ENCODE measurements at regions not wholly inside any gene's neighbourhood (a gene's known extent, or its start where the extent isn't known, plus 50 kb on each side); places are given as distances from the start of the nearest gene placed in this dataset.
"Not testable (repeated sequence)": the region's sequence is repeated elsewhere in the genome, so short reads cannot be mapped to it uniquely, and the experiment has no call there.

DNA sequence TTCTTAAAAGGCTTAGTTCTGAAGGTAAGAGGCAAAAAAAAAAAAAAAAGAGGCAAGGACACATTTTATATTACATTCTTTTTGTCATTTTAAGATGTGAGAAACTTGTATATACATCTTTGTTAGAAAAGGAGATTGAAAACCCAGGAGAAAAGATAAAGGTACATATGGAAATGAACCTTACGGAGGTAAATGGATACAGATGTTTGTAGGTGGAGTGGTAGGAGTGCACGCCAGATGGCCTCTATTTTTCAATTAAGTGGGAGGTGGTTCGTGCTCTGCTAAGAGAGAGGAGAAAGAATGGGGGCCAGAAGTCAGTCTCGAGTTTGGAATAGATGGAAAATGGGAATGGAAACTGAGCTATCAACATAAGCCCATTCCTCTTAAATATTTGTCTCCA, 622.5 kb upstream of the GHITM start:
- DNase-seq (ENCODE audit: low read depth in 2 of 2): no peak

DNA sequence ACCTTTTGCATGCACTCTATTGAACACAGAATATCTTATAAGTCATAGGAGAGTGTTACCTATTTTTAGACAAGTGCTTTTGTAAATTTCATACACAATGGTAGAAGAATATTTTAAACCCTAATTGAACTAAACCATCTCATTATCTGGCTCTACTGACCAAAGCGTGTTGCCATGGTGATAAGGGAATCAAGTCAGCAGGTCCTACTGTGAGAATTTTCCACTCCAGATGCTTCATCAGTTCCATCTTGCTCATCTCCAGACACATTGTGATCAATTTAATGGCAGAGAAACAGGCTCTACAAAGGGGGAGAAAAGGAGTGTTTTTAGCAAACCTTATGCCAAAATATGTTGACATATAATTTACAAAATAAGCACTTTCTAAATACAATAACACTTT, 621.9 kb upstream of the GHITM start:
- no peak for DNase-seq (ENCODE audit: low read depth in 2 of 2)

DNA sequence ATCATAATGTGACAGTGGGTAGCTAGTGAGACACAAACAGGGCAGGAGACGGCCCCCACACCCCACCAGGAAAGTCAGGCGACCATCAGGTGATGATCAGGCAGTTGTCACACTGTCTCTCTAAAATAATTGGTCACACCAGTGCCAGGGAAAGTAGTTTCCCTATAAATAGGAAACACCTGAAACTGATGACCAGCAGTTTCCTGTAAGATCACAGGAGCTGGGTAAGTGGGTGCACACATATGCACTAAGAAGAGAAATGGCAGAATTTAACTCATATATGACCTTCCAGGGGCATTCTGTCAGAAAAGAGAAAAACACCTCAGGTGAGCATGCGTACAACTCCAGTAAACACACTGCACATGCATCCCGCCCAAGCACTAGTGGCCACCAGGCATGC, 620.5 kb upstream of the GHITM start:
- no peak for DNase-seq (ENCODE audit: low read depth in 2 of 2)

DNA sequence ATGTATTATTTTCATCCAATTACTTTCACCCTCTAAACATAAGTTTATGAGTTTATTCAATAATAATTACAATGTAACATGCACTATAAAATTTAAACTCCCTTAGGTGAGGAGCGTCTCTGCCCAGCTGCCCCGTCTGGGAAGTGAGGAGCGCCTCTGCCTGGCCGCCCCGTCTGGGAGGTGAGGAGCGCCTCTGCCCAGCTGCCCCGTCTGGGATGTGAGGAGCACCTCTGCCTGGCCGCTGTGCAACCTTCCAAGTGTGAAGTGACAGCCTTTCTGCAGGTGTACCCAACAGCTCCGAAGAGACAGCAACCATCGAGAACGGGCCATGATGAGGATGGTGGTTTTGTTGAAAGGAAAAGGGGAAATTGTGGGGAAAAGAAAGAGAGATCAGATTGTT, 618.9 kb upstream of the GHITM start:
- DNase-seq (ENCODE audit: low read depth in 2 of 2): not testable (repeated sequence)

DNA sequence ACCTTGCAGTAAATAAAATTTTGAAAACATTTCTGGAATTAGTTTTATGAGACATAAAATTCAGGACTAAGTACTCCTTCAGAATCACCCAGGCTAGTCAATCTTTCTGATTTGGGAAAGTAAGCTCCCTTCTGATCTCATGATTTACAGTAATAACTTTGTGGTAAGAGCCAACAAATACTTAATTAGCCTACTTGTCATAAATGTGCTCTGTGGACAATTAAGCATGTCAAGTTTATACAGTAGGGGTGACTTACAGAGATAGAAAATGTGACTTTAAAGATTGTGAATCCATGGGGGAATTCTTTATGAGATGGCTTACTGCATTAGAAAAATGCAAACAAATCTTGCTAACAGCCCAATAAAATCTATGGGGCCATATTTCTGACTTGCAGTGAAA, 616.9 kb upstream of the GHITM start:
- no peak for DNase-seq (ENCODE audit: low read depth in 2 of 2)

DNA sequence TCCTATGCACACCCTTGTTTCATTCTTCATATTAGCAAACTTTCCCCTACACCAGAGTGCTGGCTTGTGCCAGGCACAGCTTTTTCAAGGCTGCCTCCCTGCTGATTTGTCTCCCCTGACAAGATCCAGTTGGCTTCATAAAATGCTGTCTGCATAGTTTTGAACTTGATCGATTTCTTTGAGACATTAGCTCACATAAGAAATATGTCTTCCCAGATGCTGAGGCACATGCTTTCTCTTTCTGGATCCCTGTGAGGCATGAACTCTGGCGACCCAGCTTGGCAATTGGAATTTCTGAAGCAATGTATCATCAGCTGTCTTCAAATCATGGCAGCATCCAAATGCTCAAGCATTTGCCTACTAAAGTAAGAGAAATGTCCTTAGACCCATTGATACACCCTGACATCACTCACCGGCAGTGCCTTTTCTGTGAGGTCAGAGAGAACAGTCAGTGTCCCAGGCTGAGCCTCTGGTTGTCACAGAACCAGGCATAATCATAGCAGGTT, 616.4 kb upstream of the GHITM start:
- DNase-seq (ENCODE audit: low read depth in 2 of 2): no peak

DNA sequence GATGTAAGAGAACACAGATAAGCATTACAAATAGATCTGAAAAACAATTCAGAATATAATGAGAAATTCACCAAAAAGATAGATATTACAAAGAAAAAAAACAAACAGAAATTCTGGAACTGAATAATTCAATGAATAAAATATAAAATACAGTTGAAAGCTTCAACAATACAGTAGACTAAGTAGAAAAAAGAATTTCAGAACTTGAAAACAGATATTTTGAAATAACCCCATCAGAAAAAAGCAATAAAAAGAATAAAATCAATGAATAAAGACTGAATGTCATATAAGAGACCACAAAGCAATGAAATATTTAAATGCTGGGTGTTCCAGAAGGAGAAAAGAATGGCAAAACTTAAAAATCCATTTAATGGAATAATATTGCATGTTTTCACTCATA, 611.4 kb upstream of the GHITM start:
- no peak for DNase-seq (ENCODE audit: low read depth in 2 of 2)

DNA sequence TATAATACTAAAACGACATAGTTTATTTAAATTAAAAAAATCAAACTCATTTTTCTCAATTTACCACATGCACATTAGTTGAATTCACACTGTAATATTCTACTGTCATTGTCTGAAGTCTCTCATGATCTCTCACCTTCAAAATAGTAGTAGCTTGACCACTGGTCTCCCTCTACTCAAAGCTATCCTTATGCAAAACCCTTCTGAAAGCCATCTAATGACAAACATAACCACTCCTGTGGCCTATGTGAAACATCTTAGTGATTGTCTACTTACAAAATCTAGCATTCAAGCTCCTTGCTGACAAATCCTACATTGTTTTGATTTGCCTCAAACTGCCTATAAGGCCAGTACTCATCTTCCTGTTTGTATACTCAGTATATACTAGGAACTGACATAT, 606.0 kb upstream of the GHITM start:
- no peak for DNase-seq (ENCODE audit: low read depth in 2 of 2)

DNA sequence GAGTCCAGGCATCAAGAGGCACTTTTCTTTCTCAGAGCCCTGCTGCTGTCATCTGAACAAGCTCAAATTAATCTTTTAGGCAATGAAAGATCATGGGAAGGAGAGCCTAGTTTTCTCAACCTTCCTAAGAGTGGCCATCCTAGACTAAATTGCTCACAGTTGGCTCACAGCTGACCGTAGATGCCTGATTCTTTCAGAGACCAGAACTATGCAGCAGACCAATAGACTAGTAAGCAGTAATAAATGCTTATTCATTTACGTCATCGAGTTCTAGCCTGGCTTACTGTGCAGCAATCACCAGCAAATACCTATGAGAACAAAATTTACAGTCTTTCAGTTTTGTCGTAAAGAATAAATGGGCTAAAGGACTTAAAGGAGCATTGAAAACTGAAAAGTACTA, 602.9 kb upstream of the GHITM start:
- DNase-seq (ENCODE audit: low read depth in 2 of 2): no peak

DNA sequence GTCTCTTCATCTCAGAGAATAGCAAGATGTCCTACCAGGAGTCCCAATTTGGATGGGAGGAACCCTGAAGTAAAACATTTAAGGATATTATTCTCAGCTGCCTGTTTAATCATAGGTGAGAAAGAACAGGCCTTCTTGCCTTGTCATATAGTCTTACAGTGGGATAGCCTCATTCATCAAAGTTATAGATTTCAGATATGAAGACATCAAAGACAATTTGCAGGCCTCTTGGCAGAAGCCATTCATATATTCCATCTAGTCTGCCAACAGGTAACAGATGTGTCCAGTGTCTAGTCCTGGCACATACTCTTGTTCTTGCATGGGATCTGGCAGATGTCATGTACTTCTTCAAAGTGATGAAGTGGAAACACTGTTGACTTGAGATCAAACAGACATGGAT, 601.3 kb upstream of the GHITM start:
- DNase-seq (ENCODE audit: low read depth in 2 of 2): no peak

DNA sequence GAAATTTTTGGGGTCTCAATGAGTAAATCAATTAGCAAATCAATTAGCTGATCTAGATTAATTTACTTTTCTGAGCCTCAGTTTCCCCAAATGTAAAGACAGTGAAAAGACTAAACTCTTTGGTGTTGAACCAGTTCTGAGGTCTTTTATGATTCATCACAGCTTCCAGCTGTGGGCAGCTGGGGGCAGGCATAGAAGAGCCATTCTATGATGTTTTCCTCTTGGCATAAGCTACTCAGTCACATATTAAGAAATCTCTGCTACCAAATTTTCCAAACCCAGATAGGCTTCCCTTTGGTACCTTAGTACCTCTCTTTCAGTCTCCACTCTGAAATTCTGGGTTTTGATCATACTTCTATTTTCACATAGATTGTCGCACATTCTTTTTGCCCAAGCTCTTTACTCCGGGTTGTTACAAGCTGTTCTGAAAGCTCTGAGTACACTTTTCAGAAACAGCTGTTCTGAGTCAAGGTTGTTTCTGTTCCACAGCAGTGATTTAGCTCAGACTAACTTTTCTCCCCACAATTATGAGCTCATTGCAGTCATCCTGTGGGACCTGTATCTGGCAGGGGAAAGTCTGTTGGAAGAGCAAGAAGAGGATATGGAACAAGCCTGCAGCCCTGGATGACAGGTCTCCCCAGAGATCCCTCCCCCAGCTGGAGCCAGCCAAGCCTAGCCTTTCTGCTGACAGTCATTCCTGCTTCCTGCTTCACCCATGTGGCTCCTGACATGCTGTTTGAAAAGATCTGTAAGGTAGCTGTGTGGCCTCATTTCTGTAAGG, 599.6 kb upstream of the GHITM start:
- DNase-seq (ENCODE audit: low read depth in 2 of 2): no peak

DNA sequence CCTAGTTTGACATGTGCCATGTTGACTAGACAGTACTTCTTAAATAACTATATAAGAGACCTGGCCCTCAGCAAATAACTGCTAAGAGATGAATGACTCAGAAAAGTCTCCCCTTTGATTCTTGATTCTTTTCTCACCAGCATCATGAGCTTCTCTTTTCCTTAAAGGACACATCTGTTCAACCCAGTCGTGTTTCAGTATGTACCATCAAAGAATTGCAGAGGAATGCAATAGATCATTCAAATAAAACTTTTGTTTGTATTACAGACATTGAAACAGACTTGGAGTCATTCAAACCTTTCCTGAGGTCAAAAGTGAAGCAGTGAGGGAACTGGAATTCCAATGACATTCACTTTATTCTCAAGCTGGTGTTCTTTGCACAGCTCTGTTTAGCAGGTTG, 598.3 kb upstream of the GHITM start:
- DNase-seq (ENCODE audit: low read depth in 2 of 2): no peak

DNA sequence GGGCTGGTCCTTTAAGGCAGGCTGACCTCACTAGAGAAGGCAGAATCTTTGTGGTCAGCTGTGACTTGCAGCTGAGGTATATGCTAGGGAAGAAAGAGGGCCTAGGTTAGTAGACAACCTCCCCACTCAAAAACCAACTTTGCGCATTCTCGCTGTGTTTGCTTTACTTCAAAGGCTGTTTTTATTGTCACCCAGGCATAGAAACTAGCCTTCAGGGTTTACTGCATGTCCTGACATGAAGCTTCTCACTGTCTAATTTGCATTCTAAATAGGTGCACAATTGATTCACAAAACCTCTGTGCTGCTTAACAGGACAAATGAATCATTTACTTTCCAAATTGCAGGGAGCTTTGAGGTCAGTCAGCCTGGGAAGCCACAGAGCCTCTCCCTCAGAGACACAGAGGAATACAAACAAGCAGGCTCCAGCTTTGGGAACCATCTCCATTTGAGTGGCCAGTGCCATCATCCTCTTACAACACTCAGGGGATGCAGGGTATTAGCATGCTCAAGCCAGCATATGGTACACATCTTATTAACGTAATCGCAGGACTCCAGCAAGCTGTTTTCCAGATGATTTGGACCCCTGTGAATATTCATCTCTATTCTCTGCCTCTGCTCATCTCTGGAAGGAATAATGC, 596.4 kb upstream of the GHITM start:
- no peak for DNase-seq (ENCODE audit: low read depth in 2 of 2)

DNA sequence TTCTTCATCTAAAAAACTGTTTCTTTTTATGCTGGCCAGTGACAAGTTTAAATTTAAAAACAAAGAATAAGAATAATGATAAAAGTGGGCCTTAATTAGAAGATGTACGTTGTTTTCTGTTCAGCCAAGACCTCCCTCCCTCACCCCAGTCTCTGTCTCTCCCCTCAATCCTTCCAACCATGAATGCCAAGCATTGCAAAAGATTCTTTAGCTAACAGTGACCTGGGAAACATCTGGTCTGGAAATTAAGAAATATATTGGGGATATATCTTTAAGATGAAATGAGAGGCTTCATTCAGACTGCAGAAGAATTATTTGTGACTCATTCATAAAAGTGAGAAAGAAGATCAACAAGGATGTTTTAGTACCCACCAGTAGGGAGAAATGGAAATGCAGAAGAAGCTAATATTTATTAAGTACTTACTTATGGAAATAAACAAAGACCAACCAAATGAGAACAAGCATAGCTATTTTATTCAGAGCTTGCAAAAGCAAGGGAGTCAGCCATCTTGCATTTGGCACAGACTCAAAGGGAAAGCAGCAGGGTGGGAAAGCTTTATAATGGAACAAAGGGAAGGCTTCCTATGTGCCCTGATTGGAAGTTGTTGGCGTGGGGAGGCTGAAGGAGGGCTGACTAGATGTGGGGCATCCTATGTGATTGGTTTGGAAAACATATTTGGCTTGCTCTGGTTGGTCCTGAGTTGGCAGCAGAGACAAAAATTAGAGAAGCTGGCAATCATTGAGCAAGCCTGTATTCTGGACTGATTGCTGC, 595.4 kb upstream of the GHITM start:
- DNase-seq (ENCODE audit: low read depth in 2 of 2): no peak

DNA sequence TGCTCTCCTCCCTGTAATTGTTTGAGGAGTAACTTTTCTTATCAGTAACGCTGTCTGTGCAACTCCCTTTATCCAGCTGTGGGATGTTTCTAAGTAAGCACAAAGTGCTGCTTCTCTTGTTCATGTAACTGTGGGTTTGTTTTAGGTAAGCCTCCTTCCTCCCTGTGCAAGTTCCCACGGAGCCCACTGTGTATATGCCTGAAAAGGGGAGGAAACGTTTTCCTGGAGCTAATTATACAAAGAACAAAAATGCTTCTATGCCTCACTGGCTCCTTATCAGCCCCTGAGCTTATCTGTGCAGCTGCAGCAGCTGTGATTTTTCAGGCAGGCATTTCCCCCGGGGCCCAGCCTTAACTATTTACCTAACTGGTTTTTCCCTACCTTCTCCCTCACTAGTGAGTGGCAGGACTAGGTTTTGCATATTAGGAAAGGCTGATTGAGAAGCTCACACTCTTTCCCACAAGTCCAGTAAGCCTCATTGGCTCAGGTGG, 593.4 kb upstream of the GHITM start:
- DNase-seq (ENCODE audit: low read depth in 2 of 2): no peak

DNA sequence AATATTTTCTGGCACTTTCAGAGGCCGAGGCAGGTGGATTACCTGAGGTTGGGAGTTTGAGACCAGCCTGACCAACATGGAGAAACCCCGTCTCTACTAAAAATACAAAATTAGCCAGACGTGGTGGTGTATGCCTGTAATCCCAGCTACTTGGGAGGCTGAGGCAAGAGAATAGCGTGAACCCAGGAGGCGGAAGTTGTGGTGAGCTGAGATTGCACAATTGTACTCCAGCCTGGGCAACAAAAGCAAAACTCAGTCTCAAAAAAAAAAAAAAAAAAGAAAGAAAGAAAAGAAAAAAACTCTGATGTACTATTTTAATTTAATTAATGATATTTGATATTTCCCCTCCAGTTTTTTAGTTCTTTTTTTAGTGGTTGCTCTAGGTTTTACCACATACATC, 588.1 kb upstream of the GHITM start:
- DNase-seq (ENCODE audit: low read depth in 2 of 2): not testable (repeated sequence)

DNA sequence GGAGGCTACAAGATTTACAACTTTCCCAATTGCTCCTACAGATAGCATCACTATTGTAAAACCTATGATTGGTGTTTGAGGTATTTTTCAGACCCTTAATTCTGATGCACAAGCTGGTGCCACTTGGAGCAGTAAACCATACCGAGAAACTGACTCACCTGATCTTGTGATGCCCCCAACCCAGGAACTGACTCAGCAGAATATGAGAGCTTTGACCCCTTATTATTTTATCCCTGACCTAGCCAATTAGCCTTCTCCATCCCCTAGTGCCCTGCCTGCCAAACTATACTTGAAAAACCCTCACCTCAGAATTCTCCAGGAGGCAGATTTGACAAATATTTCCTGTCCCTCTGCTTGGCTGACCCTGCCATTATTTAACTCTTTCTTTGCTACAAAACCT, 585.9 kb upstream of the GHITM start:
- DNase-seq (ENCODE audit: low read depth in 2 of 2): no peak

DNA sequence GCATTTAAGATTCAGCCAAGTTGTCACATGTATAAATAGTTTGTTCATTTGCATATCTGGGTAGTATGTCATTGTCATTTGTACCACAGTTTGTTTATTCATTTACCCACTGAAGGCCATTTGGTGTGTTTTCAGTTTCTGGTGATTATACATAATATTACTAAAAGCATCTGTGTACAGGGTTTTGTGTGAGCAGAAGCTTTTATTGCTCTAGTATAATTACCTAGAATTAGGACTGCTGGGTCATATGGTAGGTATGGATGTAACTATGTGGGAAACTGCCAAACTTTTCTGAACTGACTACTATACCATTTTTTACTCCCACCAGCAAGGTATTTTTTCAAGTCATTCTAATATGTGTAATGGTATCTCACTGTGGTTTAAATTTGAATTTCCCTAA, 584.0 kb upstream of the GHITM start:
- DNase-seq (ENCODE audit: low read depth in 2 of 2): no peak

DNA sequence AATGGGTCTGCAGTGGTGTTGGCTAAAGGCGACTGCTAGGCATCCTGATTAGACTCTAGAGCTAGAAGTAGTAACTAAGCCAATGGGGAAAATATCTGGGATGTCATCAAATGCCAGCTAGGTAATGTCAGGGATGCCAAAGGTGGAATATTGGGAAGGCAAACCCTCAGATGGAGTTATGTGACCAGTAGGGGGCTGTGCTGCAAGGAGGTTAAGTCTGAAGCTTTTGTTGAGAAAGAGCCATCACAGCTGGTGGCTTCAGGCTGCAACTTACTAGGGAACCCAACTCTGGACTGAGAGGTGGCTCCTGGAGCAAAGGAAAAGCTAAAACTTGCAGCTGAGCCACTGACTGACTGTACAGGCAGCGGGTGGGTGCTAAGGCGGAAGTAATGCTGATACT, 576.9 kb upstream of the GHITM start:
- no peak for DNase-seq (ENCODE audit: low read depth in 2 of 2)

DNA sequence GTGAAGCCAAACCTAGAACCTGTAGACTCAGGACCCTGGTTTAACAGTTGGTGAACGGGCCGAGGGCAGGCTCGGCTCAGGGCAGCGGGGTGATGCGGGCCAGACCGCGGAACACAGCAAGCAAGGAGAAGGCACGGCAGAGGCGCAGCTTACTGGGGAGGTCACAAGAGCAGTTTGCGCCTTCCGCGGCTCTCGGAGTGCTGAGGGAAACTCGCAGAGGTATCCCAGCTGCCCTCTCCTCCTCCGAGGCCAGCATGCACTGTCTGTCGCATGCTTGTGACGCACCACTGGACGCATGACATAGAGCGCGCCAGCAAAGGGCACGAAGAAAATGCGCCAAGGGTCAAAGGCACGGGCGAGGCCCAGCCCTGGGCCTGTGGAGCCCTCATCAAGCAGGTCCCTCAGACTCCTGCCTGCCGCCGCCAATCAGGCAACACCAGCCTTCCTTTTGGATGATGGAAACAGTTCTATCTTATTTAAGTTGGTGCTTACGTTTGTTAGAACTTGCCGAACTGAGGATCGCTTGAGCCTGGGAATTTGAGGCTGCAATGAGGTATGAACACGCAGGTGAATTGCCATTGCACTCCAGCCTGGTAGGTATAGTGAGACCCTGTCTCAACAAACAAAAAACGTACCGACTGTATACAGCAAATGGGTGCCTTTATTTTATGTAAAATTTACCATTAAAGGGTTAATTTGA, 574.3 kb upstream of the GHITM start:
- DNase-seq (ENCODE audit: low read depth in 2 of 2): no peak

DNA sequence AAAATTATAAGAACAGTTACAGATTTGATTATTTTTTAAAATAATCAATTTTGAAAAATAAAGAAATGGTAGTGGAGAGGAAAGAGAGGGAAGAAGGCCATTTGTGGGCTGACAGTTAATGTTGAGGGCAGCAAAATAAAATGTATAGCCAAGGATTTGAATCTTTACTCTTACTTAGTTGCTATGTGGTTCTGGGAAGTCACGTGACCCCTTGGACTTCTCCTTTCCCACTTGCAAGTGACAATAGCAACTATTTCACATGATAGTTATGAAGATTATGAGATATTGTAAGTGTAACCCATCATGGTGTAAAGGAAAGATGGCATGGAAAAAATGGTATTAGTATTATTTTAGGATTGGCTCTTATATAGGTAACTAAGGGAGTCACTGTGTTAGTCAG, 567.3 kb upstream of the GHITM start:
- no peak for DNase-seq (ENCODE audit: low read depth in 2 of 2)

DNA sequence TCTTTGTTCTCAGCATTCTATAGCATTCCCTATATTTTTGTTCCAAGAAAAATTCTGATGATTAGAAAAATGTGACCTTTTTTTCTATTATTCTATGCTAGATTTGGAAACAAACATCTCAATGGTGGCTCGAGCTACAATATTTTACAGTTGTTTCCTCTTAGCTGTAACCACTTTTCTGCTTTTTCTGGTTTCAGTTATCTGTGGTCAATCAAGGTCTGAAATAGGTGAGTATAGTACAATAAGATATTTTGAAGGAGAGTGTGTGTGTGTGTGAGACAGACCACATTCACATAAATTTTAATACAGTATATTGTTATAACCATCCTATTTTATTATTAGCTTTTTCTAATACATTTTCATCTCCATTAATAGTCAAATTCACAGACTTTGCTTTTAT, 564.5 kb upstream of the GHITM start:
- DNase-seq (ENCODE audit: low read depth in 2 of 2): no peak
